HepG2 (cell line): ENCODE measurements at regions not wholly inside any gene's neighbourhood (a gene's known extent, or its start where the extent isn't known, plus 50 kb on each side); places are given as distances from the start of the nearest gene placed in this dataset.

ENCODE experiments used
- ATAC-seq: fragments of 200-7000 bp; cut with Tn5 transposase; 3 replicates; pipeline ENCODE4 v1.9.1; 2020; ENCODE audit warnings: mild to moderate bottlenecking, moderate library complexity
- BruUV-seq: library from RNA; stranded (reverse); fragments of 400-500 nt; replicated peaks from 2 replicates; lab custom pipeline; 2021; lab: Mats Ljungman, UMichigan
- CTCF ChIA-PET: fragments of 300-600 bp; formaldehyde crosslinking; extraction: SDS; loops from one replicate; lab custom pipeline; 2021; ENCODE audit warnings: low total read pairs, inconsistent platforms, low intra/inter-chr PET ratio; lab: Yijun Ruan, JAX
- POLR2A ChIA-PET: fragments of 350-600 bp; sonication (Branson Sonifier 250); formaldehyde crosslinking; loops from one replicate; lab custom pipeline; 2020; ENCODE audit warnings: antibody characterized with exemption, inconsistent platforms; lab: Yijun Ruan, JAX
- DNase-seq: peaks from one replicate; pipeline ENCODE4 v3.0.0-alpha.2; 2015; ENCODE audit warnings: low spot score
- FAIRE-seq: peaks from 3 replicates; lab custom pipeline; 2011; peaks lifted over from hg19 to GRCh38; lab: Jason Lieb, UNC
- H2AFZ ChIP-seq: one replicate; pipeline ENCODE4 v1.6.1; 2011; ENCODE audit warnings: low read length, inconsistent platforms
- H3K27ac ChIP-seq: fragments of 300-600 bp; 3 replicates; pipeline ENCODE4 v1.8.0; 2011; ENCODE audit warnings: mixed run types, mild to moderate bottlenecking, mixed read lengths, low read length, inconsistent platforms; ENCODE audit not compliant: insufficient read depth; ENCODE audit errors: extremely low read length
- H3K27me3 ChIP-seq, 2 experiments: fragments of 200-600 bp in 1 of 2; 2 replicates in 1 of 2; 3 replicates in 1 of 2; pipeline versions ENCODE4 v1.6.0 to v1.8.0; 2011; ENCODE audit warnings: low read length in 2 of 2, mild to moderate bottlenecking in 2 of 2, moderate library complexity in 2 of 2, inconsistent platforms in 1 of 2; ENCODE audit not compliant: insufficient read depth in 2 of 2, control insufficient read depth in 1 of 2
- H3K36me3 ChIP-seq, 2 experiments: fragments of 200-600 bp in 1 of 2; replicated peaks in 1 of 2; 2 replicates in 1 of 2; 3 replicates in 1 of 2; pipeline versions ENCODE4 v1.5.1 to v1.8.0; 2011; ENCODE audit warnings: low read length in 2 of 2, inconsistent platforms in 1 of 2; ENCODE audit not compliant: insufficient read depth in 2 of 2, control insufficient read depth in 1 of 2
- H3K4me1 ChIP-seq: 2 replicates; pipeline ENCODE4 v1.5.1; 2012; ENCODE audit warnings: low read length, inconsistent platforms; ENCODE audit not compliant: insufficient read depth
- H3K4me2 ChIP-seq: 2 replicates; pipeline ENCODE4 v1.6.0; 2011; ENCODE audit warnings: low read depth, low read length, inconsistent platforms
- H3K4me3 ChIP-seq, 3 experiments: fragments of 200-600 bp in 1 of 3; sonication (generic), shearing (Covaris generic) in 1 of 3; replicated peaks in 1 of 3; 2 replicates each; pipeline ENCODE4 v1.5.1; 2011 to 2016; ENCODE audit warnings: low read length in 3 of 3, inconsistent platforms in 2 of 3, low read depth in 2 of 3, mild to moderate bottlenecking in 2 of 3, control low read depth in 1 of 3, mixed read lengths in 1 of 3; ENCODE audit not compliant: insufficient read depth in 1 of 3
- H3K79me2 ChIP-seq: one replicate; pipeline ENCODE4 v1.6.1; 2011; ENCODE audit warnings: low read length, inconsistent platforms; ENCODE audit not compliant: insufficient read depth
- H3K9ac ChIP-seq: 2 replicates; pipeline ENCODE4 v1.6.0; 2011; ENCODE audit warnings: mild to moderate bottlenecking, low read depth, low read length, inconsistent platforms; ENCODE audit not compliant: insufficient read depth
- H3K9me3 ChIP-seq: 2 replicates; pipeline ENCODE4 v1.5.1; 2012; ENCODE audit warnings: mild to moderate bottlenecking, low read length
- H4K20me1 ChIP-seq: 2 replicates; pipeline ENCODE4 v1.6.0; 2011; ENCODE audit warnings: inconsistent platforms, mild to moderate bottlenecking, low read length, moderate library complexity; ENCODE audit not compliant: insufficient read depth
- ARID3A ChIP-seq: IDR thresholded peaks from 2 replicates; pipeline ENCODE4 v1.6.1; 2012; ENCODE audit warnings: low read depth, low read length, improper control_type of control experiment
- GTF2F1 ChIP-seq: fragments of 150-350 bp; IDR thresholded peaks from 2 replicates; pipeline ENCODE4 v1.6.1; 2014; ENCODE audit warnings: low read length
- MIER2 ChIP-seq: IDR thresholded peaks from 2 replicates; pipeline ENCODE4 v1.6.1; 2016; ENCODE audit warnings: missing biosample characterization, missing genetic modification reagents
- MXD1 ChIP-seq: sonication (generic); formaldehyde crosslinking; IDR thresholded peaks from 2 replicates; pipeline ENCODE4 v1.4.0; 2020; ENCODE audit warnings: mild to moderate bottlenecking, missing genetic modification reagents
- NPAS2 ChIP-seq: sonication (generic); formaldehyde crosslinking; IDR thresholded peaks from 2 replicates; pipeline ENCODE4 v1.8.0; 2022; ENCODE audit warnings: mild to moderate bottlenecking, missing genetic modification reagents, borderline replicate concordance
- TEAD3 ChIP-seq: optimal IDR thresholded peaks from 2 replicates; pipeline ENCODE3; 2016; ENCODE audit warnings: borderline replicate concordance
- ZC3H13 ChIP-seq: sonication (generic); formaldehyde crosslinking; IDR thresholded peaks from 2 replicates; pipeline ENCODE4 v1.8.1; 2023; ENCODE audit warnings: mild to moderate bottlenecking, missing genetic modification reagents, moderate library complexity
- ZFP36L1 ChIP-seq: sonication (generic); formaldehyde crosslinking; IDR thresholded peaks from 2 replicates; pipeline ENCODE4 v1.8.0; 2022; ENCODE audit warnings: mild to moderate bottlenecking, missing genetic modification reagents, moderate library complexity
- ZNF17 ChIP-seq: sonication (generic); formaldehyde crosslinking; IDR thresholded peaks from 2 replicates; pipeline ENCODE4 v1.5.0; 2020; ENCODE audit warnings: mild to moderate bottlenecking, missing genetic modification reagents
- ZNF496 ChIP-seq: sonication (generic); formaldehyde crosslinking; IDR thresholded peaks from 2 replicates; pipeline ENCODE4 v1.8.1; 2023; ENCODE audit warnings: mild to moderate bottlenecking, moderate library complexity, missing genetic modification reagents; ENCODE audit not compliant: insufficient replicate concordance
- WGBS: methylation state at CpG from one replicate; pipeline ENCODE4 v1.1.6; 2017; ENCODE audit warnings: low lambda C conversion rate; 5-methylcytosine and 5-hydroxymethylcytosine counted together
- in situ Hi-C: cut with HindIII; loops from 2 replicates; pipeline ENCODE4 v1.10.0; 2017; ENCODE audit warnings: low pct_unique_long_range_greater_than_20kb; ENCODE audit not compliant: extremely low pct_ligation_motif_present
- intact Hi-C: fragments of 100-400 bp; cut with micrococcal nuclease; formaldehyde crosslinking; loops from one replicate; pipeline ENCODE4 v1.10.0; 2022; ENCODE audit not compliant: unreplicated experiment
- TF ChIP-seq, protein P1 (sequence below): sonication (generic); formaldehyde crosslinking; IDR thresholded peaks from 2 replicates; pipeline ENCODE4 v1.5.1; 2020; ENCODE audit warnings: mild to moderate bottlenecking, missing genetic modification reagents, moderate library complexity
- TF ChIP-seq, protein P2 (sequence below): IDR thresholded peaks from 2 replicates; pipeline ENCODE4 v1.6.1; 2012; ENCODE audit warnings: inconsistent platforms
- TF ChIP-seq, protein P3 (sequence below): sonication (generic); formaldehyde crosslinking; conservative IDR thresholded peaks from 2 replicates; pipeline ENCODE4 v1.8.0; 2022; ENCODE audit warnings: low read depth, missing genetic modification reagents

GRCh38 chr3:135447483-135447882, 518.0 kb upstream of the PPP2R3A start:
- Histone ChIP-seq H2AFZ (no peak overlapping the region), H4K20me1 (no peaks in the 10 kb centered on the region), H3K4me3 (no peak overlapping the region), H3K79me2 (no peaks in the 10 kb centered on the region), H3K27ac (no peak overlapping the region), H3K9me3 (no peaks in the 10 kb centered on the region), H3K36me3 (no peaks in the 10 kb centered on the region), H3K27me3 (peaks cover 0 to 8% of the 10 kb centered on the region in 2 experiments; a peak in 1 of 5 replicates), H3K4me1 (no peaks in the 10 kb centered on the region), H3K4me2 (no peak overlapping the region), H3K9ac (no peak overlapping the region)
- WGBS, result 42% methylated on average over 3 of the region's 3 CpGs
- CTCF ChIA-PET, result no interaction called here
- no peak for DNase-seq
- no peak for ATAC-seq
- TF ChIP-seq TEAD3 (CRISPR knock-in tag) (no peak), ARID3A (no peak), ZNF496 (CRISPR knock-in tag) (no peak), MXD1 (no peak), ZC3H13 (no peak), GTF2F1 (no peak), ZFP36L1 (no peak), MIER2 (no peak), NPAS2 (CRISPR knock-in tag) (no peak), ZNF17 (CRISPR knock-in tag) (no peak)
- TF ChIP-seq, protein P1, sequence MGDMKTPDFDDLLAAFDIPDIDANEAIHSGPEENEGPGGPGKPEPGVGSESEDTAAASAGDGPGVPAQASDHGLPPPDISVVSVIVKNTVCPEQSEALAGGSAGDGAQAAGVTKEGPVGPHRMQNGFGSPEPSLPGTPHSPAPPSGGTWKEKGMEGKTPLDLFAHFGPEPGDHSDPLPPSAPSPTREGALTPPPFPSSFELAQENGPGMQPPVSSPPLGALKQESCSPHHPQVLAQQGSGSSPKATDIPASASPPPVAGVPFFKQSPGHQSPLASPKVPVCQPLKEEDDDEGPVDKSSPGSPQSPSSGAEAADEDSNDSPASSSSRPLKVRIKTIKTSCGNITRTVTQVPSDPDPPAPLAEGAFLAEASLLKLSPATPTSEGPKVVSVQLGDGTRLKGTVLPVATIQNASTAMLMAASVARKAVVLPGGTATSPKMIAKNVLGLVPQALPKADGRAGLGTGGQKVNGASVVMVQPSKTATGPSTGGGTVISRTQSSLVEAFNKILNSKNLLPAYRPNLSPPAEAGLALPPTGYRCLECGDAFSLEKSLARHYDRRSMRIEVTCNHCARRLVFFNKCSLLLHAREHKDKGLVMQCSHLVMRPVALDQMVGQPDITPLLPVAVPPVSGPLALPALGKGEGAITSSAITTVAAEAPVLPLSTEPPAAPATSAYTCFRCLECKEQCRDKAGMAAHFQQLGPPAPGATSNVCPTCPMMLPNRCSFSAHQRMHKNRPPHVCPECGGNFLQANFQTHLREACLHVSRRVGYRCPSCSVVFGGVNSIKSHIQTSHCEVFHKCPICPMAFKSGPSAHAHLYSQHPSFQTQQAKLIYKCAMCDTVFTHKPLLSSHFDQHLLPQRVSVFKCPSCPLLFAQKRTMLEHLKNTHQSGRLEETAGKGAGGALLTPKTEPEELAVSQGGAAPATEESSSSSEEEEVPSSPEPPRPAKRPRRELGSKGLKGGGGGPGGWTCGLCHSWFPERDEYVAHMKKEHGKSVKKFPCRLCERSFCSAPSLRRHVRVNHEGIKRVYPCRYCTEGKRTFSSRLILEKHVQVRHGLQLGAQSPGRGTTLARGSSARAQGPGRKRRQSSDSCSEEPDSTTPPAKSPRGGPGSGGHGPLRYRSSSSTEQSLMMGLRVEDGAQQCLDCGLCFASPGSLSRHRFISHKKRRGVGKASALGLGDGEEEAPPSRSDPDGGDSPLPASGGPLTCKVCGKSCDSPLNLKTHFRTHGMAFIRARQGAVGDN (CRISPR knock-in tag), result no peak
- TF ChIP-seq, protein P2, sequence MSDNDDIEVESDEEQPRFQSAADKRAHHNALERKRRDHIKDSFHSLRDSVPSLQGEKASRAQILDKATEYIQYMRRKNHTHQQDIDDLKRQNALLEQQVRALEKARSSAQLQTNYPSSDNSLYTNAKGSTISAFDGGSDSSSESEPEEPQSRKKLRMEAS, result no peak
- TF ChIP-seq, protein P3, sequence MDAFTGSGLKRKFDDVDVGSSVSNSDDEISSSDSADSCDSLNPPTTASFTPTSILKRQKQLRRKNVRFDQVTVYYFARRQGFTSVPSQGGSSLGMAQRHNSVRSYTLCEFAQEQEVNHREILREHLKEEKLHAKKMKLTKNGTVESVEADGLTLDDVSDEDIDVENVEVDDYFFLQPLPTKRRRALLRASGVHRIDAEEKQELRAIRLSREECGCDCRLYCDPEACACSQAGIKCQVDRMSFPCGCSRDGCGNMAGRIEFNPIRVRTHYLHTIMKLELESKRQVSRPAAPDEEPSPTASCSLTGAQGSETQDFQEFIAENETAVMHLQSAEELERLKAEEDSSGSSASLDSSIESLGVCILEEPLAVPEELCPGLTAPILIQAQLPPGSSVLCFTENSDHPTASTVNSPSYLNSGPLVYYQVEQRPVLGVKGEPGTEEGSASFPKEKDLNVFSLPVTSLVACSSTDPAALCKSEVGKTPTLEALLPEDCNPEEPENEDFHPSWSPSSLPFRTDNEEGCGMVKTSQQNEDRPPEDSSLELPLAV, result no peak
- no peak for FAIRE-seq
- POLR2A ChIA-PET, result no interaction called here
- no TSS peak for BruUV-seq
- intact Hi-C loops, result no loop called here
- in situ Hi-C loops, result no loop called here
